HepG2 (cell line): ENCODE measurements at regions not wholly inside any gene's neighbourhood (a gene's known extent, or its start where the extent isn't known, plus 50 kb on each side); places are given as distances from the start of the nearest gene placed in this dataset.

ENCODE experiments used
- CAMTA2 ChIP-seq: sonication (generic); formaldehyde crosslinking; IDR thresholded peaks from 2 replicates; pipeline ENCODE4 v1.4.0; 2020; ENCODE audit warnings: mild to moderate bottlenecking, missing genetic modification reagents, borderline replicate concordance
- CTCF ChIP-seq: sonication (generic); formaldehyde crosslinking; IDR thresholded peaks from 2 replicates; pipeline ENCODE4 v1.5.0; 2020; ENCODE audit warnings: mild to moderate bottlenecking, missing genetic modification reagents, moderate library complexity
- DZIP1 ChIP-seq: sonication (generic); formaldehyde crosslinking; IDR thresholded peaks from 2 replicates; pipeline ENCODE4 v1.5.0; 2020; ENCODE audit warnings: mild to moderate bottlenecking, missing genetic modification reagents
- FOXA3 ChIP-seq: IDR thresholded peaks from 2 replicates; pipeline ENCODE4 v1.6.1; 2016; ENCODE audit warnings: missing genetic modification reagents, missing compliant biosample characterization
- MXD1 ChIP-seq: sonication (generic); formaldehyde crosslinking; IDR thresholded peaks from 2 replicates; pipeline ENCODE4 v1.4.0; 2020; ENCODE audit warnings: mild to moderate bottlenecking, missing genetic modification reagents
- PHB2 ChIP-seq: fragments of 450-650 bp; IDR thresholded peaks from 2 replicates; pipeline ENCODE4 v1.6.1; 2018; ENCODE audit not compliant: partially characterized antibody
- RBFOX2 ChIP-seq: fragments of 200-400 bp; formaldehyde crosslinking; IDR thresholded peaks from 2 replicates; pipeline ENCODE4 v1.6.1; 2017; ENCODE audit warnings: low read depth, mild to moderate bottlenecking, low read length
- RXRA ChIP-seq: sonication (generic); formaldehyde crosslinking; IDR thresholded peaks from 2 replicates; pipeline ENCODE4 v1.5.1; 2020; ENCODE audit warnings: missing genetic modification reagents
- SIX4 ChIP-seq: sonication (generic); formaldehyde crosslinking; IDR thresholded peaks from 2 replicates; pipeline ENCODE4 v1.4.0; 2020; ENCODE audit warnings: missing genetic modification reagents
- SMYD3 ChIP-seq: sonication (generic); formaldehyde crosslinking; IDR thresholded peaks from 2 replicates; pipeline ENCODE4 v1.8.1; 2023; ENCODE audit warnings: mild to moderate bottlenecking, missing genetic modification reagents
- SRF ChIP-seq: IDR thresholded peaks from 2 replicates; pipeline ENCODE4 v1.6.1; 2011; ENCODE audit warnings: mild to moderate bottlenecking, low read depth, low read length, moderate library complexity
- ZNF335 ChIP-seq: sonication (generic); formaldehyde crosslinking; IDR thresholded peaks from 2 replicates; pipeline ENCODE4 v1.4.0; 2020; ENCODE audit warnings: missing genetic modification reagents
- ZNF709 ChIP-seq: sonication (generic); formaldehyde crosslinking; IDR thresholded peaks from 2 replicates; pipeline ENCODE4 v1.5.0; 2020; ENCODE audit warnings: mild to moderate bottlenecking, missing genetic modification reagents
- ZNF878 ChIP-seq: sonication (generic); formaldehyde crosslinking; IDR thresholded peaks from 2 replicates; pipeline ENCODE4 v1.8.1; 2023; ENCODE audit warnings: mild to moderate bottlenecking, missing genetic modification reagents, moderate library complexity
- TF ChIP-seq, protein P1 (sequence below): IDR thresholded peaks from 2 replicates; pipeline ENCODE4 v1.6.1; 2018; ENCODE audit warnings: missing genetic modification reagents, mild to moderate bottlenecking, missing compliant biosample characterization
- TF ChIP-seq, protein P2 (sequence below): sonication (generic); formaldehyde crosslinking; IDR thresholded peaks from 2 replicates; pipeline ENCODE4 v1.8.0; 2022; ENCODE audit warnings: missing genetic modification reagents, mild to moderate bottlenecking, moderate library complexity, borderline replicate concordance
- TF ChIP-seq, protein P3 (sequence below): sonication (generic); formaldehyde crosslinking; IDR thresholded peaks from 2 replicates; pipeline ENCODE4 v1.5.0; 2020; ENCODE audit warnings: mild to moderate bottlenecking, missing genetic modification reagents

DNA sequence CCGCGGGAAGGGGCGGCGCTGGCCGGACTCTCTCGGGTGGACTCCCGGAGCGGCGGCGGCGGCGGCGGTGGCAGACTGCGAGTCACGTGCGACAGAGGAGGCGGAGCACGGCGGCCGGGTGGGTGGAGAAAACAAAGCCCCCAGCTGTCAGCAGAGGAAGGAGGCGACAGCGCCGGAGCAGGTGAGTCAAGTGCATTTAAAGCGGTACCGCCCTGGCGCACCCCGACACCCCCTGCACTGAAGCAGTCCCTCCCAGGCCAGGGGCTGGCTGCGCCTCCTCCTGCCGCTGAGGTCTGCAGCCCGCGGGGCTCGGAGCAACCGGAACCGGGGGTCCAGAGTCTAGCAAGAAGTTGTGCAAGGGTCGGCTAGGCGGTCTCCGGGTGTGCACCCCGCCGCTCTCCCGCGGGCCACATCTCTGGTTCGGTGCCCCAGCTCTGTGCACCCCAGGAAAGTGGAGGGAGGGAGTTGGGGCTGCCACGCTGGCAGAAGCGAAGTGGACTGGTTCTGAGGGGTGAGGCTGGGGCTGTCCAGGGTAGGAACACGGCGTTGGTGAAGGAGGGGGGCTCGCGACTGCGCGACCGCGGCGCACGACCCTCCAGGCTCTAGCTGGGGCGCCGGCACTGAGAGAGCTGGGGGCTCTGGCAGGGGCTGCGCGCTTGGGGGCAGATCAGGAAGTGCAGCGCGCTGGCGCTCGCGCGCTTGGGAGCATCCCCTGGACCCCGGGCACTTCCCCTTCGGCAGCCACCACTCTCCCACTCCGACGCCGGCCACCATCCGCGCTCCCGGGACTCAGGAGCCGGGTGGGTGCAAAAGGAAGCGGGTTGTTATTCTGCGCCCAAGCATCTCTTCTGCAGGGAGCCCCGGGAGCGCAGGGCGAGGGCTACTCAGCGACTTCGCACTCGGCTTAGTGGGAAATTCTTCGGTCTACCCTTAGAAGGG is 64.0 kb upstream of the MAPRE2 start (continued):
- TF ChIP-seq, protein P1, sequence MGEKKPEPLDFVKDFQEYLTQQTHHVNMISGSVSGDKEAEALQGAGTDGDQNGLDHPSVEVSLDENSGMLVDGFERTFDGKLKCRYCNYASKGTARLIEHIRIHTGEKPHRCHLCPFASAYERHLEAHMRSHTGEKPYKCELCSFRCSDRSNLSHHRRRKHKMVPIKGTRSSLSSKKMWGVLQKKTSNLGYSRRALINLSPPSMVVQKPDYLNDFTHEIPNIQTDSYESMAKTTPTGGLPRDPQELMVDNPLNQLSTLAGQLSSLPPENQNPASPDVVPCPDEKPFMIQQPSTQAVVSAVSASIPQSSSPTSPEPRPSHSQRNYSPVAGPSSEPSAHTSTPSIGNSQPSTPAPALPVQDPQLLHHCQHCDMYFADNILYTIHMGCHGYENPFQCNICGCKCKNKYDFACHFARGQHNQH (CRISPR knock-in tag) = peak; percentile 75
- TF ChIP-seq PHB2 (no peak), ZNF335 (peak; percentile 81; the same call in 1 of the 2 replicates), RXRA (peak; percentile 25; the same call in 1 of the 2 replicates), ZNF878 (CRISPR knock-in tag) (no peak; the same call in 1 of the 2 replicates), SMYD3 (CRISPR knock-in tag) (0 out of 2 replicates have a peak, but pooled peaks have one; percentile 62), CAMTA2 (CRISPR knock-in tag) (no peak; the same call in 1 of the 2 replicates), ZNF709 (CRISPR knock-in tag) (0 out of 2 replicates have a peak, but pooled peaks have one; percentile 0), RBFOX2 (peak; percentile 89), SRF (no peak), SIX4 (no peak), DZIP1 (CRISPR knock-in tag) (peak; percentile 52), FOXA3 (no peak), CTCF (CRISPR knock-in tag) (no peak; the same call in none of the 2 replicates), MXD1 (CRISPR knock-in tag) (peak; percentile 72)
- TF ChIP-seq, protein P2, sequence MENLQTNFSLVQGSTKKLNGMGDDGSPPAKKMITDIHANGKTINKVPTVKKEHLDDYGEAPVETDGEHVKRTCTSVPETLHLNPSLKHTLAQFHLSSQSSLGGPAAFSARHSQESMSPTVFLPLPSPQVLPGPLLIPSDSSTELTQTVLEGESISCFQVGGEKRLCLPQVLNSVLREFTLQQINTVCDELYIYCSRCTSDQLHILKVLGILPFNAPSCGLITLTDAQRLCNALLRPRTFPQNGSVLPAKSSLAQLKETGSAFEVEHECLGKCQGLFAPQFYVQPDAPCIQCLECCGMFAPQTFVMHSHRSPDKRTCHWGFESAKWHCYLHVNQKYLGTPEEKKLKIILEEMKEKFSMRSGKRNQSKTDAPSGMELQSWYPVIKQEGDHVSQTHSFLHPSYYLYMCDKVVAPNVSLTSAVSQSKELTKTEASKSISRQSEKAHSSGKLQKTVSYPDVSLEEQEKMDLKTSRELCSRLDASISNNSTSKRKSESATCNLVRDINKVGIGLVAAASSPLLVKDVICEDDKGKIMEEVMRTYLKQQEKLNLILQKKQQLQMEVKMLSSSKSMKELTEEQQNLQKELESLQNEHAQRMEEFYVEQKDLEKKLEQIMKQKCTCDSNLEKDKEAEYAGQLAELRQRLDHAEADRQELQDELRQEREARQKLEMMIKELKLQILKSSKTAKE (CRISPR knock-in tag) = peak; percentile 72
- TF ChIP-seq, protein P3, sequence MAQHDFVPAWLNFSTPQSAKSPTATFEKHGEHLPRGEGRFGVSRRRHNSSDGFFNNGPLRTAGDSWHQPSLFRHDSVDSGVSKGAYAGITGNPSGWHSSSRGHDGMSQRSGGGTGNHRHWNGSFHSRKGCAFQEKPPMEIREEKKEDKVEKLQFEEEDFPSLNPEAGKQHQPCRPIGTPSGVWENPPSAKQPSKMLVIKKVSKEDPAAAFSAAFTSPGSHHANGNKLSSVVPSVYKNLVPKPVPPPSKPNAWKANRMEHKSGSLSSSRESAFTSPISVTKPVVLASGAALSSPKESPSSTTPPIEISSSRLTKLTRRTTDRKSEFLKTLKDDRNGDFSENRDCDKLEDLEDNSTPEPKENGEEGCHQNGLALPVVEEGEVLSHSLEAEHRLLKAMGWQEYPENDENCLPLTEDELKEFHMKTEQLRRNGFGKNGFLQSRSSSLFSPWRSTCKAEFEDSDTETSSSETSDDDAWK (CRISPR knock-in tag) = no peak
